PFSK-1 (cell line): ENCODE measurements at regions not wholly inside any gene's neighbourhood (a gene's known extent, or its start where the extent isn't known, plus 50 kb on each side); places are given as distances from the start of the nearest gene placed in this dataset.

Experiments used
- POLR2AphosphoS5 ChIP-seq: IDR thresholded peaks from 2 replicates; pipeline ENCODE4 v1.6.1; 2012; ENCODE audit warnings: low read depth, mild to moderate bottlenecking, control low read depth, low read length, moderate library complexity
- REST ChIP-seq, 2 experiments: IDR thresholded peaks; 2 replicates each; pipeline versions ENCODE4 v1.6.1 to v1.8.0; 2011 to 2012; ENCODE audit warnings: low read depth in 2 of 2, low read length in 2 of 2, control low read depth in 1 of 2, inconsistent platforms in 1 of 2, mild to moderate bottlenecking in 1 of 2, moderate library complexity in 1 of 2; ENCODE audit not compliant: insufficient read depth in 1 of 2
- TAF1 ChIP-seq: IDR thresholded peaks from 2 replicates; pipeline ENCODE4 v1.6.1; 2012; ENCODE audit warnings: low read length, control low read depth, borderline replicate concordance; ENCODE audit not compliant: insufficient read depth

- no peak for TF ChIP-seq POLR2AphosphoS5
- no peak for TF ChIP-seq TAF1
- no peak for TF ChIP-seq REST (IDR thresholded peaks at IDR 0.05; ENCODE audit: insufficient read depth in 1 of 2, low read depth in 2 of 2, low read length in 2 of 2)
Measured at GRCh38 chr1:98176936-98177335, 256.1 kb upstream of the DPYD start.
